ENCODE measurements at regions not wholly inside any gene's neighbourhood (a gene's known extent, or its start where the extent isn't known, plus 50 kb on each side); places are given as distances from the start of the nearest gene placed in this dataset.

DNA sequence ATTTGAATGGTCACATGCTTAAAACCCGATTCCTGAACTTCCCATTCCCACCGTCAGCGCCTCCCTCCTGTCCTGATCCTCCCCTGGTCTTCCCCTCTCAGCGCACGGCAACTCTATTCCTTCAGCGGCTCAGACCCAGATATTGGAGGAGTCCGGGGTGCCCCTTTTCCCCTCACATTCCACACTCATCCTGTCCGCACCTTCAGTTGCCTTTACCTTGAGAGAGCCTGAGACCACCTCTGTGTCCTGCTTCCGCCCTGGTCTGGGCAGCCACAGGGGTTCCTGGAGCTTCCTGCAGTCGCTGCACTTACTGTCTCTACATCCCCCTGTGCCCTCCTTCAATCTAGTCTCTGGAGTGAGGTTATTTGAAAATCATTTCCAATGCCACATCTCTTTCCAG lies 193.4 kb downstream of the BCAS1 start:
- Histone ChIP-seq H3K9me3 (no peaks in the 10 kb centered on the region), H3K36me3 (no peaks in the 10 kb centered on the region), H3K27ac (replicated peaks in 1 of 4) (no peak overlapping the region), H3K4me3 (no peak overlapping the region), H3K27me3 (no peaks in the 10 kb centered on the region), H3K4me1 (peaks cover 8 to 17% (median 14%) of the 10 kb centered on the region in 4 donors)
- TF ChIP-seq EP300 (IDR thresholded peaks at IDR 0.05) (no peak), POLR2AphosphoS5 (IDR thresholded peaks at IDR 0.05) (no peak), POLR2A (IDR thresholded peaks at IDR 0.05; ENCODE audit: low read depth) (no peak)
- TF ChIP-seq, protein P1, sequence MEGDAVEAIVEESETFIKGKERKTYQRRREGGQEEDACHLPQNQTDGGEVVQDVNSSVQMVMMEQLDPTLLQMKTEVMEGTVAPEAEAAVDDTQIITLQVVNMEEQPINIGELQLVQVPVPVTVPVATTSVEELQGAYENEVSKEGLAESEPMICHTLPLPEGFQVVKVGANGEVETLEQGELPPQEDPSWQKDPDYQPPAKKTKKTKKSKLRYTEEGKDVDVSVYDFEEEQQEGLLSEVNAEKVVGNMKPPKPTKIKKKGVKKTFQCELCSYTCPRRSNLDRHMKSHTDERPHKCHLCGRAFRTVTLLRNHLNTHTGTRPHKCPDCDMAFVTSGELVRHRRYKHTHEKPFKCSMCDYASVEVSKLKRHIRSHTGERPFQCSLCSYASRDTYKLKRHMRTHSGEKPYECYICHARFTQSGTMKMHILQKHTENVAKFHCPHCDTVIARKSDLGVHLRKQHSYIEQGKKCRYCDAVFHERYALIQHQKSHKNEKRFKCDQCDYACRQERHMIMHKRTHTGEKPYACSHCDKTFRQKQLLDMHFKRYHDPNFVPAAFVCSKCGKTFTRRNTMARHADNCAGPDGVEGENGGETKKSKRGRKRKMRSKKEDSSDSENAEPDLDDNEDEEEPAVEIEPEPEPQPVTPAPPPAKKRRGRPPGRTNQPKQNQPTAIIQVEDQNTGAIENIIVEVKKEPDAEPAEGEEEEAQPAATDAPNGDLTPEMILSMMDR (IDR thresholded peaks at IDR 0.05) = no peak
- intact Hi-C loops (cut with DNase I) = loop anchor here (5.0 kb wide), 1 partner anchor 35 kb away; no protein-coding TSS in a partner anchor
- no peak for DNase-seq (ENCODE audit: extremely low spot score)
- WGBS = 93% methylated on average over 10 of the region's 10 CpGs

DNA sequence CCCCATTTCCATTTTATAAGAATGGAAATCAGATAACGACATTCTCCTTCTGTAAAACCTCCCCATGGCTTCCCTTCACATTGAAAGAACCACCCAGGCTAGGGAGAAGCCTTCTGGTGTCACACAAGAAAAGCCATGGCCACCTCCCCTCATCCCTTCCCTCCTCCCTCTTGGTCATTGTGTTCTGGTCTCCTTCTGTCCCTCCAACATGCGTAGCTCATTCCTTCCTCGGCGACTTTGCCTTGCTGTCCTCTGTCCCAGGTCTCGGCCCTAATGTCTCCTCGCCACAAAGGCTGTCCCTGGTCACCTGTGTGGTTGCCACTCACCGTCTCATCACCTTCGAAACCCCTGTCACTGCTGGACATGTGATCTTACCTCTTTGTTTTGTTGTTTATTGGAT lies 193.9 kb downstream of the BCAS1 start:
- peaks cover 8 to 21% (median 15%) of the 10 kb centered on the region in 4 donors for H3K4me1 ChIP-seq
- no peaks in the 10 kb centered on the region for H3K27me3 ChIP-seq
- no peaks in the 10 kb centered on the region for H3K36me3 ChIP-seq
- H3K9me3 ChIP-seq = no peaks in the 10 kb centered on the region
- intact Hi-C loops (cut with DNase I) = loop anchor here (5.0 kb wide), 1 partner anchor 36 kb away; no protein-coding TSS in a partner anchor
- no peak for TF ChIP-seq POLR2AphosphoS5 (IDR thresholded peaks at IDR 0.05)
- no peak for DNase-seq (ENCODE audit: extremely low spot score)
- no peak overlapping the region for H3K27ac ChIP-seq (replicated peaks in 1 of 4)
- no peak overlapping the region for H3K4me3 ChIP-seq
- WGBS = 93% methylated on average over 8 of the region's 8 CpGs

DNA sequence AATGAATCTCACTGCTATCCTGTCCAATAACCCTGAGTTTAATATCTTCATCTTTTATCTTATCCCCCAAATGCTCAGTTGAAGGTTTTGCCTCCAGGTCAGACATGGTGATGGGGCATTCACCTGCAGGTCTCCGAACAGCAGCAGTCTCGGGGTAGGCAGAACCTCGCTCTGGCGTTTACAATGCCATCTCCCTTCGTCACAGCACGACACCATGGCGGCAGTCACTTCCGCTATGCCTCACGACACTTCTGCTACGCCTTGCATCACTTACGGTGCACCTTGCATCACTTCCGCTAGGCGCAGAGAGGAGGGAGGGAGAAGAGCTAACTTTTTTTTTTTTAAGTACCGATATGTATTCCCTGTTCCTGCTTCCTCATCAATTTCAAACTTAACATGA lies 194.9 kb downstream of the BCAS1 start:
- H3K9me3 ChIP-seq = no peaks in the 10 kb centered on the region
- peaks cover 8 to 21% (median 15%) of the 10 kb centered on the region in 4 donors for H3K4me1 ChIP-seq
- WGBS = 95% methylated on average over 14 of the region's 14 CpGs
- DNase-seq (ENCODE audit: extremely low spot score) = no peak
- intact Hi-C loops (cut with DNase I) = loop anchor here (5.0 kb wide), 1 partner anchor 37 kb away; no protein-coding TSS in a partner anchor
- no peak overlapping the region for H3K4me3 ChIP-seq
- no peaks in the 10 kb centered on the region for H3K36me3 ChIP-seq
- no peaks in the 10 kb centered on the region for H3K27me3 ChIP-seq
- no peak for TF ChIP-seq POLR2A (IDR thresholded peaks at IDR 0.05; ENCODE audit: low read depth)
- no peak for TF ChIP-seq EP300 (IDR thresholded peaks at IDR 0.05)
- TF ChIP-seq POLR2AphosphoS5 (IDR thresholded peaks at IDR 0.05) = no peak
- TF ChIP-seq, protein P1 (IDR thresholded peaks at IDR 0.05) = no peak
- no peak overlapping the region for H3K27ac ChIP-seq (replicated peaks in 1 of 4)

DNA sequence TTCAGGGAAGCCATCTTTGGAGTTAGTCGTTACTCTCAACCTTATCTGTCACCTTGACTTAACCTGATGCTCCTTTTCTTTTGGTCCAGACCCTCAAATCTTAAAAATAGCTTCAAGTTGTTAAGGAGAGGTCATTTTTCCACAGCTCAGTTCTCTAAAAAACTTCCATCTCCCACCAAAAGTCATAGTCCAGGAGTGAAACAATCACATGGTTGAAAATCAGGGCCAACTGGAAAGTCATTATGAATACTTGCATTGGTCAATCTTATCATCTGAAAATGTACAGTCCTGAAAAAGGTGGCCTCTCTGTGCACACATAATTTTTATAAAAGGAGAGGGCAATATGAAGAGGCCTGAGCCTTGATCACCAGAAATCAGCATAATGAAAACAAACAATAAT lies 195.7 kb downstream of the BCAS1 start:
- TF ChIP-seq EP300 (IDR thresholded peaks at IDR 0.05) (no peak), POLR2AphosphoS5 (IDR thresholded peaks at IDR 0.05) (no peak), POLR2A (IDR thresholded peaks at IDR 0.05; ENCODE audit: low read depth) (no peak)
- TF ChIP-seq, protein P1 (IDR thresholded peaks at IDR 0.05) = no peak
- H3K9me3 ChIP-seq = no peaks in the 10 kb centered on the region
- H3K4me3 ChIP-seq = no peak overlapping the region
- DNase-seq (ENCODE audit: extremely low spot score) = no peak
- intact Hi-C loops (cut with DNase I) = loop anchor here (5.0 kb wide), 1 partner anchor 38 kb away; no protein-coding TSS in a partner anchor
- no peak overlapping the region for H3K27ac ChIP-seq (replicated peaks in 1 of 4)
- no peaks in the 10 kb centered on the region for H3K36me3 ChIP-seq
- WGBS = 89% methylated on average over 1 of the region's 1 CpG
- peaks cover 9 to 24% (median 17%) of the 10 kb centered on the region in 4 donors for H3K4me1 ChIP-seq
- no peaks in the 10 kb centered on the region for H3K27me3 ChIP-seq

DNA sequence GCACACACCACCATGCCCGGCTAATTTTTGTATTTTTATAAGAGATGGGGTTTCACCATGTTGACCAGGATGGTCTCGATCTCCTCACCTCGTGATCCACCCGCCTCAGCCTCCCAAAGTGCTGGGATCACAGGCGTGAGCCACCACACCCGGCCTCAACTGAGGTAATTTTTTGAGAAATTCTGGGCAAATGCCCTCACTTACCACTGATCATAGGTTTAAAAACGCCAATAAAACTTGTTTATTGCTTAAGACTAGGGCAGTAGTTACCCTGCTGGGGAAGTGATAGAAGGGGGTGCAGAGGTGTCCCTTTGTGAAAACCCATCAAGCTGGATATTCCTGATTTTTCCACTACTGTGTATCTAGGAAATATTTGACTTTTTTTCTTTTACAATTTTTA lies 196.3 kb downstream of the BCAS1 start:
- H3K27me3 ChIP-seq = no peaks in the 10 kb centered on the region
- 96% methylated on average over 7 of the region's 7 CpGs for WGBS
- H3K27ac ChIP-seq (replicated peaks in 1 of 4) = no peak overlapping the region
- TF ChIP-seq POLR2A (IDR thresholded peaks at IDR 0.05; ENCODE audit: low read depth) (no peak), EP300 (IDR thresholded peaks at IDR 0.05) (no peak), POLR2AphosphoS5 (IDR thresholded peaks at IDR 0.05) (no peak)
- TF ChIP-seq, protein P1 (IDR thresholded peaks at IDR 0.05) = no peak
- H3K4me1 ChIP-seq = peaks cover 15 to 29% (median 23%) of the 10 kb centered on the region in 4 donors
- no peaks in the 10 kb centered on the region for H3K36me3 ChIP-seq
- no peak for DNase-seq (ENCODE audit: extremely low spot score)
- H3K4me3 ChIP-seq = no peak overlapping the region
- H3K9me3 ChIP-seq = no peaks in the 10 kb centered on the region
- intact Hi-C loops (cut with DNase I) = no loop called here
